Parathyroid adenoma (tissue), 2 donors: ENCODE measurements at regions not wholly inside any gene's neighbourhood (a gene's known extent, or its start where the extent isn't known, plus 50 kb on each side); places are given as distances from the start of the nearest gene placed in this dataset.
A peak's percentile ranks its signal among the peaks of the same experiment; 100 is the strongest.
"Not testable (repeated sequence)": the region's sequence is repeated elsewhere in the genome, so short reads cannot be mapped to it uniquely, and the experiment has no call there.

Experiments used
- H2AFZ ChIP-seq: fragments of 300-600 bp; sonication (generic); one replicate; pipeline ENCODE4 v1.7.0; 2017; ENCODE audit warnings: antibody characterized with exemption, mild to moderate bottlenecking
- H3K27ac ChIP-seq: fragments of 300-600 bp; sonication (generic); one replicate; pipeline ENCODE4 v1.7.0; 2017
- H3K27me3 ChIP-seq: fragments of 300-600 bp; sonication (generic); one replicate; pipeline ENCODE4 v1.7.0; 2017; ENCODE audit warnings: low read length; ENCODE audit not compliant: control insufficient read depth, insufficient read depth
- H3K36me3 ChIP-seq: fragments of 300-600 bp; sonication (generic); one replicate; pipeline ENCODE4 v1.7.0; 2017; ENCODE audit warnings: low read length; ENCODE audit not compliant: control insufficient read depth, insufficient read depth
- H3K4me1 ChIP-seq: fragments of 300-600 bp; sonication (generic); one replicate; pipeline ENCODE4 v1.7.0; 2017; ENCODE audit warnings: control low read depth
- H3K4me2 ChIP-seq: fragments of 300-600 bp; sonication (generic); one replicate; pipeline ENCODE4 v1.7.0; 2017; ENCODE audit warnings: low read length
- H3K4me3 ChIP-seq: fragments of 300-600 bp; sonication (generic); one replicate; pipeline ENCODE4 v1.7.0; 2017; ENCODE audit warnings: low read depth, low read length
- H3K79me2 ChIP-seq: fragments of 300-600 bp; sonication (generic); one replicate; pipeline ENCODE4 v1.7.0; 2017; ENCODE audit warnings: control low read depth
- H3K9ac ChIP-seq: fragments of 300-600 bp; sonication (generic); one replicate; pipeline ENCODE4 v1.7.0; 2017; ENCODE audit warnings: mild to moderate bottlenecking
- H3K9me3 ChIP-seq: fragments of 300-600 bp; sonication (generic); one replicate; pipeline ENCODE4 v1.7.0; 2017; ENCODE audit warnings: low read length; ENCODE audit not compliant: control insufficient read depth
- TF ChIP-seq, protein P1 (sequence below): fragments of 300-600 bp; sonication (generic); IDR thresholded peaks from one replicate; pipeline ENCODE4 v1.7.0; 2017; ENCODE audit warnings: antibody characterized with exemption, mild to moderate bottlenecking
- donor health status: primary hyperparathyroidism.

DNA sequence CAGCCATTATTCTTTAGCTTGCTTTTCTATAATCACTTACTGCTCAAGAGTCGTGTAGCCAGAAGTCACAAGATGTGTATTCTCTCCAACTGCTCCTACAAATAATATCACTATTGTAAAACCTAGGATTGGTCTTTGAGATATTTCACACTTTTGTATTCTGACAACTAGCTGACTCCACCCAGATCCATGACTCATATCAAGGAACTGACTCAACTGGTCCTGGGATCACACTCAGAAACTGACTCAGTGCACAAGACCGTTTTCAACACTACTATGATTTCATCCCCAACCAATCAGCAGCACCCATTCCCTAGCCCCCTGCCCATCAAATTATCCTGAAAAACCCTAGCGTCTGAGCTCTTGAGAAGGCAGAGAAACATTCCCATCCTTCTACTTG is 56.5 kb upstream of the ORC5 start:
- H3K27ac ChIP-seq: no peak overlapping the region
- no peaks in the 10 kb centered on the region for H3K36me3 ChIP-seq
- H3K4me2 ChIP-seq: no peak overlapping the region
- TF ChIP-seq, protein P1, sequence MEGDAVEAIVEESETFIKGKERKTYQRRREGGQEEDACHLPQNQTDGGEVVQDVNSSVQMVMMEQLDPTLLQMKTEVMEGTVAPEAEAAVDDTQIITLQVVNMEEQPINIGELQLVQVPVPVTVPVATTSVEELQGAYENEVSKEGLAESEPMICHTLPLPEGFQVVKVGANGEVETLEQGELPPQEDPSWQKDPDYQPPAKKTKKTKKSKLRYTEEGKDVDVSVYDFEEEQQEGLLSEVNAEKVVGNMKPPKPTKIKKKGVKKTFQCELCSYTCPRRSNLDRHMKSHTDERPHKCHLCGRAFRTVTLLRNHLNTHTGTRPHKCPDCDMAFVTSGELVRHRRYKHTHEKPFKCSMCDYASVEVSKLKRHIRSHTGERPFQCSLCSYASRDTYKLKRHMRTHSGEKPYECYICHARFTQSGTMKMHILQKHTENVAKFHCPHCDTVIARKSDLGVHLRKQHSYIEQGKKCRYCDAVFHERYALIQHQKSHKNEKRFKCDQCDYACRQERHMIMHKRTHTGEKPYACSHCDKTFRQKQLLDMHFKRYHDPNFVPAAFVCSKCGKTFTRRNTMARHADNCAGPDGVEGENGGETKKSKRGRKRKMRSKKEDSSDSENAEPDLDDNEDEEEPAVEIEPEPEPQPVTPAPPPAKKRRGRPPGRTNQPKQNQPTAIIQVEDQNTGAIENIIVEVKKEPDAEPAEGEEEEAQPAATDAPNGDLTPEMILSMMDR: no peak
- H3K9ac ChIP-seq: no peak overlapping the region
- H3K4me1 ChIP-seq: no peaks in the 10 kb centered on the region
- H3K79me2 ChIP-seq: no peaks in the 10 kb centered on the region
- no peak overlapping the region for H2AFZ ChIP-seq
- no peak overlapping the region for H3K4me3 ChIP-seq
- H3K27me3 ChIP-seq: no peaks in the 10 kb centered on the region
- H3K9me3 ChIP-seq: no peaks in the 10 kb centered on the region

DNA sequence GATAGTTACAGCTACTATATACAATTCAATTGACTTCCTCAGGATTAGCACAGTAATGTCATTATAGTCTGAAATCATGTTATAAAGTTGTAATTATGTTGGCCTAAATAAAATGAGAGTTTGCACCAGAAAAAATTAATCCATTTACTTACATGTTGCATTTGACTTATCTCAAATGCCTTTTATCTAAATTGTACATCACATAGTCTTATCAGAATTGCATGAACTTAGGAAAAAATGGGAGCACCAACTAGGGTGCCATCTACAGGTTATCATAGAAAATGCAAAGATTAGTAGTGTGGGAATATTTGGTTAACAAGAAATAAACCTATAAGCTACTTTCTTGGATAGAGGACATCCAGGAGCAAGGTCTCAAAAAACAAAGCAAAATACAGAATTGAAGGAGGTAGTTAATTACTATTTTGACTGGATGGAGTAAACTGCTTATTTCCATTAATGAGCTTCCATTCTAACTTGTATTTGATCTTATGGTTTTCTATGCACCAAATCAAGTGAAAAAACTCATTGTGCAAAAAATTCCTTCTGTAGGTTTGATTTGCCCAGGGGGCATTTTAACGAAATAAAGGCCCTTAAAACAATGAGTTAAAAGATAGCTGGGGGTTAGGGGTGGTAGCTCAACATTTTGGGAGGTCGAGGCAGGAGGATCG is 60.0 kb upstream of the ORC5 start:
- no peak overlapping the region for H3K9ac ChIP-seq
- no peak overlapping the region for H3K4me2 ChIP-seq
- H3K36me3 ChIP-seq: no peaks in the 10 kb centered on the region
- no peak overlapping the region for H3K27ac ChIP-seq
- no peaks in the 10 kb centered on the region for H3K9me3 ChIP-seq
- H3K79me2 ChIP-seq: no peaks in the 10 kb centered on the region
- TF ChIP-seq, protein P1: peak; percentile 14
- H3K4me3 ChIP-seq: no peak overlapping the region
- no peaks in the 10 kb centered on the region for H3K27me3 ChIP-seq
- H2AFZ ChIP-seq: no peak overlapping the region
- H3K4me1 ChIP-seq: no peaks in the 10 kb centered on the region

- Histone ChIP-seq H3K27ac (no peak overlapping the region), H3K4me1 (no peaks in the 10 kb centered on the region), H3K79me2 (no peaks in the 10 kb centered on the region), H3K27me3 (no peaks in the 10 kb centered on the region), H3K4me3 (no peak overlapping the region), H2AFZ (no peak overlapping the region), H3K9me3 (no peaks in the 10 kb centered on the region), H3K36me3 (no peaks in the 10 kb centered on the region), H3K4me2 (no peak overlapping the region), H3K9ac (no peak overlapping the region)
- TF ChIP-seq, protein P1: no peak
Measured at GRCh38 chr7:104271948-104272347, 56.5 kb upstream of the LHFPL3 start.

- Histone ChIP-seq H3K4me3 (no peak overlapping the region), H3K27me3 (no peaks in the 10 kb centered on the region), H3K4me2 (no peak overlapping the region), H3K4me1 (no peaks in the 10 kb centered on the region), H3K9me3 (no peaks in the 10 kb centered on the region), H3K79me2 (no peaks in the 10 kb centered on the region), H3K36me3 (no peaks in the 10 kb centered on the region), H3K9ac (no peak overlapping the region), H2AFZ (no peak overlapping the region), H3K27ac (no peak overlapping the region)
- TF ChIP-seq, protein P1: peak; percentile 13
Measured at GRCh38 chr7:104272767-104273384, 55.5 kb upstream of the LHFPL3 start.

GRCh38 chr7:104275900-104276299 is 52.5 kb upstream of the LHFPL3 start:
- Histone ChIP-seq H3K4me3 (no peak overlapping the region), H3K27me3 (no peaks in the 10 kb centered on the region), H3K9me3 (no peaks in the 10 kb centered on the region), H3K79me2 (no peaks in the 10 kb centered on the region), H3K4me1 (no peaks in the 10 kb centered on the region), H3K27ac (no peak overlapping the region), H3K4me2 (no peak overlapping the region), H2AFZ (no peak overlapping the region), H3K9ac (no peak overlapping the region), H3K36me3 (no peaks in the 10 kb centered on the region)
- TF ChIP-seq, protein P1: no peak

GRCh38 chr7:104276730-104277129 is 51.7 kb upstream of the LHFPL3 start:
- not testable (repeated sequence) for H3K4me2 ChIP-seq, H3K27me3 ChIP-seq, H3K36me3 ChIP-seq, H3K9me3 ChIP-seq, H3K9ac ChIP-seq, H3K4me3 ChIP-seq, H3K4me1 ChIP-seq, H3K27ac ChIP-seq, H3K79me2 ChIP-seq, H2AFZ ChIP-seq
